Heart right ventricle (tissue), 16 donors: ENCODE measurements at regions not wholly inside any gene's neighbourhood (a gene's known extent, or its start where the extent isn't known, plus 50 kb on each side); places are given as distances from the start of the nearest gene placed in this dataset.
"Not testable (repeated sequence)": the region's sequence is repeated elsewhere in the genome, so short reads cannot be mapped to it uniquely, and the experiment has no call there.

Experiments used
- ATAC-seq, 8 donors: fragments of 200-7000 bp; cut with Tn5 transposase; one replicate each; pipeline ENCODE4 v1.9.1; 2020; ENCODE audit warnings: mild to moderate bottlenecking in 8 of 8, moderate library complexity in 8 of 8, moderate number of reproducible peaks in 1 of 8
- DNase-seq, 2 donors: peaks; one replicate each; pipeline ENCODE4 v3.0.0-alpha.2; 2020
- H3K27ac ChIP-seq, 10 donors: fragments of 200-600 bp; sonication (generic) in 2 of 10; one replicate each; pipeline versions ENCODE4 v1.5.0 to v1.8.0; 2020 to 2022; ENCODE audit warnings: mild to moderate bottlenecking in 3 of 10
- H3K27me3 ChIP-seq, 7 donors: fragments of 200-600 bp; one replicate each; pipeline ENCODE4 v1.8.0; 2021 to 2022; ENCODE audit warnings: mild to moderate bottlenecking in 2 of 7
- H3K36me3 ChIP-seq, 9 donors: fragments of 200-600 bp; sonication (generic) in 1 of 9; one replicate each; pipeline versions ENCODE4 v1.5.0 to v1.8.0; 2020 to 2022; ENCODE audit warnings: mild to moderate bottlenecking in 2 of 9
- H3K4me1 ChIP-seq, 9 donors: fragments of 200-600 bp; sonication (generic) in 1 of 9; one replicate each; pipeline versions ENCODE4 v1.5.0 to v1.8.0; 2020 to 2022; ENCODE audit warnings: mild to moderate bottlenecking in 4 of 9
- H3K4me3 ChIP-seq, 10 donors: fragments of 200-600 bp; sonication (generic) in 2 of 10; one replicate each; pipeline versions ENCODE4 v1.5.0 to v1.8.0; 2020 to 2022; ENCODE audit warnings: mild to moderate bottlenecking in 7 of 10, moderate library complexity in 2 of 10
- H3K9me3 ChIP-seq, 11 donors: fragments of 200-600 bp in 10 of 11; sonication (generic) in 2 of 11; one replicate each; pipeline versions ENCODE4 v1.5.0 to v1.8.0; 2013 to 2022; ENCODE audit warnings: mild to moderate bottlenecking in 2 of 11, control low read depth in 1 of 11, moderate library complexity in 1 of 11
- WGBS, 2 donors: extraction: QIAGEN DNeasy Blood & Tissue Kit; methylation state at CpG; one replicate each; pipeline ENCODE4 v1.1.7; 2013; ENCODE audit warnings: inconsistent platforms in 1 of 2; 5-methylcytosine and 5-hydroxymethylcytosine counted together
- intact Hi-C, 10 donors: fragments of 100-400 bp; cut with DNase I; formaldehyde crosslinking; loops; one replicate each; pipeline versions ENCODE4 v1.11.1 to v1.14.2; 2022
- TF ChIP-seq, protein P1 (sequence below), 9 donors: fragments of 200-600 bp; sonication (generic) in 2 of 9; IDR thresholded peaks; one replicate each; pipeline versions ENCODE4 v1.5.0 to v1.8.0; 2021 to 2022; ENCODE audit warnings: antibody characterized with exemption in 9 of 9, mild to moderate bottlenecking in 5 of 9, moderate library complexity in 1 of 9
- donor health status: Arrhythmogenic right ventricular cardiomyopathy.
- donor health status: ischemic (EF 13 %, LVEDD 7.1; RV severe dilation, severe dysfunction).
- donor health status: healthy with polysubstance abuse.
- donor health status: DM: no; HTN: yes; CAD: no.
- donor health status: DM: no; HTN: no; CAD: no.
- donor health status: ischemic (EF 25% LVEDD 6.9; RV normal size, moderate dysfunction).
- donor health status: ischemic (EF 25% LVEDD 5.7; RV mildly dilated, moderate dysfunction).
- donor health status: healthy.
- donor health status: DM: yes; HTN: yes; CAD: no.
- donor health status: Ischemic cardiomyopathy.
- donor health status: ischemic (EF 35%, LVEDD 5.7; RV mildly dilated, moderate dysfunction).
- donor health status: nonischemic (EF 11% LVEDD 7.7; RV severe dilation, severe dysfunction).
- donor health status: DM: yes; HTN: yes; CAD: no.
- donor health status: PGD.
- donor health status: ischemic (EF 29% LVEDD 5.4; RV normal size, mild dysfunction).
- donor health status: nonischemic (EF 23%, LVEDD 6.1; RV moderate dilation, normal function).

DNA sequence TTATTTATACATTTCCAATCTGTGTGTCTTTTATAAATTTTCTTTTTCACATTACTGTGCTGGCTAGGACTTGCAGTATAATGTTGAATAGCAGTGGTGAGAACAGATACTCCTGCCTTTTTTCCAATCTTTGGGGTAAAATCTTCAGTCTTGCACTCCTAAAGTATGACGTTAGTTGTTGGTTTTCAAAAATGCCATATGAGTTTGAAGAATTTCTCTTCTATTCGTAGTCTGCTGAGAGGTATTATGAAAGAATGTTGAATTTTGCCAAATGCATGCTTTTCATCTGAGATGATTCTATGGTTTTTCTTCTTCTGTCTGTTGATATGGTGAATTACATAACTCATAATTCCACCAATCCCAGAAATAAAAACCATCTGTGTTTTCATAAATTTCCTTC lies 335.3 kb upstream of the CHST9 start:
- Histone ChIP-seq H3K9me3 (peaks cover 0 to 18% (median 0%) of the 10 kb centered on the region in 11 donors), H3K36me3 (no peaks in the 10 kb centered on the region), H3K4me1 (peaks cover 0 to 5% (median 0%) of the 10 kb centered on the region in 9 donors), H3K27me3 (no peaks in the 10 kb centered on the region), H3K4me3 (no peak overlapping the region), H3K27ac (no peak overlapping the region)
- WGBS, 2 donors: 69 to 70% methylated on average over 2 of the region's 2 CpGs
- intact Hi-C loops: loop anchor here in 1 of 10 donors (10.0 kb wide), 1 partner anchor 56 kb away; no protein-coding TSS in a partner anchor
- DNase-seq (no peak), ATAC-seq (no peak)
- TF ChIP-seq, protein P1, sequence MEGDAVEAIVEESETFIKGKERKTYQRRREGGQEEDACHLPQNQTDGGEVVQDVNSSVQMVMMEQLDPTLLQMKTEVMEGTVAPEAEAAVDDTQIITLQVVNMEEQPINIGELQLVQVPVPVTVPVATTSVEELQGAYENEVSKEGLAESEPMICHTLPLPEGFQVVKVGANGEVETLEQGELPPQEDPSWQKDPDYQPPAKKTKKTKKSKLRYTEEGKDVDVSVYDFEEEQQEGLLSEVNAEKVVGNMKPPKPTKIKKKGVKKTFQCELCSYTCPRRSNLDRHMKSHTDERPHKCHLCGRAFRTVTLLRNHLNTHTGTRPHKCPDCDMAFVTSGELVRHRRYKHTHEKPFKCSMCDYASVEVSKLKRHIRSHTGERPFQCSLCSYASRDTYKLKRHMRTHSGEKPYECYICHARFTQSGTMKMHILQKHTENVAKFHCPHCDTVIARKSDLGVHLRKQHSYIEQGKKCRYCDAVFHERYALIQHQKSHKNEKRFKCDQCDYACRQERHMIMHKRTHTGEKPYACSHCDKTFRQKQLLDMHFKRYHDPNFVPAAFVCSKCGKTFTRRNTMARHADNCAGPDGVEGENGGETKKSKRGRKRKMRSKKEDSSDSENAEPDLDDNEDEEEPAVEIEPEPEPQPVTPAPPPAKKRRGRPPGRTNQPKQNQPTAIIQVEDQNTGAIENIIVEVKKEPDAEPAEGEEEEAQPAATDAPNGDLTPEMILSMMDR (IDR thresholded peaks at IDR 0.05): no peak

DNA sequence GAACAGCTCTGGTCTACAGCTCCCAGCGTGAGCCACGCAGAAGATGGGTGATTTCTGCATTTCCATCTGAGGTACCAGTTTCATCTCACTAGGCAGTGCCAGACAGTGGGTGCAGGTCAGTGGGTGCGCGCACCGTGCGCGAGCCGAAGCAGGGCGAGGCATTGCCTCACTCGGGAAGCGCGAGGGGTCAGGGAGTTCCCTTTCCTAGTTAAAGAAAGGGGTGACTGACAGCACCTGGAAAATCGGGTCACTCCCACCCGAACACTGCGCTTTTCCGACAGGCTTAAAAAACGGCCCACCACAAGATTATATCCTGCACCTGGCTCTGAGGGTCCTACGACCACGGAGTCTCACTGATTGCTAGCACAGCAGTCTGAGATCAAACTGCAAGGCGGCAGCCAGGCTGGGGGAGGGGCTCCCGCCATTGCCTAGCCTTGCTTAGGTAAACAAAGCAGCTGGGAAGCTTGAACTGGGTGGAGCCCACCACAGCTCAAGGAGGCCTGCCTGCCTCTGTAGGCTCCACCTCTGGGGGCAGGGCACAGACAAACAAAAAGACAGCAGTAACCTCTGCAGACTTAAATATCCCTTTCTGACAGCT lies 325.0 kb upstream of the CHST9 start:
- H3K4me3 ChIP-seq, DNase-seq, intact Hi-C loops, H3K36me3 ChIP-seq, ATAC-seq, H3K4me1 ChIP-seq, H3K27me3 ChIP-seq, H3K27ac ChIP-seq: not testable (repeated sequence)
- 87 to 88% methylated on average over 21 of the region's 21 CpGs for WGBS, 2 donors
- peaks cover 0 to 25% (median under 1%) of the 10 kb centered on the region in 11 donors for H3K9me3 ChIP-seq

DNA sequence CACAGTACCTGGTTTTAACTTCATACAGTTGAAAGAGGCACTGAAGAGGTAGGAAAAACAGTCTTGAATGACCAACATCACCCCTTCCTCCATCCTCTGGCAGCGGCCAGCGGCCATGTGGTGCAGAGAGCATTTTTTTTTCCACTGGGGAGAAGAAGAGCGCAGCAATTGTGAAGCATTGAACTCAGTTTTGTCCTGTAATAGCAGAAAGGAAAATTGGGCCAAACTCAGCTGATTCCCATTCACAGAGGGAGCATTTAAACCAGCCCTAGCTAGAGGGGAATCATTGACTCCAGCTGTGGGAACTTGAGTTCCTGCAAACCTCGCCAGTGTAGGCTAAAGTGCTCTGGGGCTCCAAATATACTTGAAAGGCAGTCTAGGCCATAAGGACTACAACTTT lies 316.6 kb upstream of the CHST9 start:
- no peak overlapping the region for H3K27ac ChIP-seq
- DNase-seq: no peak
- H3K4me3 ChIP-seq: no peak overlapping the region
- H3K36me3 ChIP-seq: no peaks in the 10 kb centered on the region
- TF ChIP-seq, protein P1 (IDR thresholded peaks at IDR 0.05): no peak
- H3K4me1 ChIP-seq: no peaks in the 10 kb centered on the region
- no peaks in the 10 kb centered on the region for H3K27me3 ChIP-seq
- peaks cover 0 to 30% (median 6%) of the 10 kb centered on the region in 11 donors for H3K9me3 ChIP-seq
- 75 to 76% methylated on average over 4 of the region's 4 CpGs for WGBS, 2 donors
- intact Hi-C loops: no loop called here
- no peak for ATAC-seq

DNA sequence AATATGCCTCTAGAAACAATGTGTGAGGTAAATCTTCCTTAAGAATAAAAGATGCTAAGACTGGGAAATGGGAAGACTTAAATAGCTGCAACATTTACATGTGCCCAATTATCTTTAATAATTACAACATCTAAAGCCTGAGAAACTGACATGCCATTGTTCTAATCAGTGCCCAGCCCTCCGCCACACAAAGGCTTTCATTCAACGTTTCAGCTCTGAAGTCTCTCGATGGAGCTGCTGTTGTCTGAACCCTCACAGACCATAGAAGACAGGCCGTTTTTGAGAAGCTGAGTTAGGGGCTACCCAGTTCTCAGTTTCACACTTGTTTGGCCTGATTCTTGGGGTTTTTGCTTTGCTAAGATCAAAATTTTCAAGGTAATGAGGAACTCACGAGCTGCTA lies 315.4 kb upstream of the CHST9 start:
- Histone ChIP-seq H3K36me3 (no peaks in the 10 kb centered on the region), H3K27me3 (no peaks in the 10 kb centered on the region), H3K9me3 (peaks cover 0 to 24% (median 4%) of the 10 kb centered on the region in 11 donors), H3K4me1 (no peaks in the 10 kb centered on the region), H3K27ac (no peak overlapping the region), H3K4me3 (no peak overlapping the region)
- intact Hi-C loops: no loop called here
- DNase-seq (no peak), ATAC-seq (no peak)
- TF ChIP-seq, protein P1 (IDR thresholded peaks at IDR 0.05): no peak
- 61 to 74% methylated on average over 5 of the region's 5 CpGs for WGBS, 2 donors

DNA sequence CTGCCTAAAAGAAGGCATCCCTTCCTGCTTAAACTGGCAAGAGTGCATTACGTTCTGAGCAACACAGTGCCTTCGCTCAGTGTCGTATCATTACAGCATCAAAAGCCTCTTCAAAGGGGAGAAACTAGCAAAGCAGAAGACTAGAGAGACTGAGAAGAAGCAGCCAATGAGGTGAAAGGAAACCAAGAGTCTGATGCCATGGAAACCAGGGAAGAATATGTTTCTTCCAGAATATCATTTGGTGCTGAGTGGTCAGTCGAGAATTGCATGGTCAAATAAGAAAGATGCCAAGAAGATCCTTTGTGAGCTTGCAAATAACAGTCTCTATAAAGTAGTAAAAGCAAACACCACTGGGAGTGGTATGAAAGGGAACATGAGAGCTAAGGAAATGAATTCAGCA lies 312.1 kb upstream of the CHST9 start:
- H3K4me3 ChIP-seq: no peak overlapping the region
- H3K4me1 ChIP-seq: no peaks in the 10 kb centered on the region
- DNase-seq (no peak), ATAC-seq (no peak)
- no peak overlapping the region for H3K27ac ChIP-seq
- intact Hi-C loops: no loop called here
- H3K36me3 ChIP-seq: no peaks in the 10 kb centered on the region
- TF ChIP-seq, protein P1 (IDR thresholded peaks at IDR 0.05): no peak
- no peaks in the 10 kb centered on the region for H3K9me3 ChIP-seq
- WGBS, 2 donors: 81 to 84% methylated on average over 4 of the region's 4 CpGs
- peaks cover 0 to 12% (median 0%) of the 10 kb centered on the region in 7 donors for H3K27me3 ChIP-seq
